Esophagus muscularis mucosa (tissue), 3 donors: ENCODE measurements at regions not wholly inside any gene's neighbourhood (a gene's known extent, or its start where the extent isn't known, plus 50 kb on each side); places are given as distances from the start of the nearest gene placed in this dataset.

Experiments
- CTCF ChIP-seq, 3 experiments: fragments of 200-600 bp in 2 of 3; fragments of 450-650 bp in 1 of 3; sonication (generic) in 2 of 3; IDR thresholded peaks; one replicate each; pipeline ENCODE4 v1.5.1; 2017 to 2019; ENCODE audit warnings: antibody characterized with exemption in 3 of 3, mild to moderate bottlenecking in 2 of 3, moderate library complexity in 1 of 3
- POLR2A ChIP-seq: fragments of 450-650 bp; IDR thresholded peaks from one replicate; pipeline ENCODE4 v1.6.1; 2017; ENCODE audit warnings: antibody characterized with exemption, moderate library complexity, mild to moderate bottlenecking, low read depth
- POLR2AphosphoS5 ChIP-seq, 2 donors: sonication (generic); formaldehyde crosslinking; IDR thresholded peaks; one replicate each; pipeline ENCODE4 v1.6.1; 2017; ENCODE audit warnings: antibody characterized with exemption in 2 of 2

GRCh38 chr4:8727131-8727530, 134.6 kb downstream of the CPZ start:
- TF ChIP-seq CTCF (IDR thresholded peaks at IDR 0.05) (no peak), POLR2A (no peak), POLR2AphosphoS5 (IDR thresholded peaks at IDR 0.05) (no peak)
